22Rv1 (cell line): ENCODE measurements at regions not wholly inside any gene's neighbourhood (a gene's known extent, or its start where the extent isn't known, plus 50 kb on each side); places are given as distances from the start of the nearest gene placed in this dataset.

Experiments
- H3K27ac ChIP-seq: fragments of 450-650 bp; 2 replicates; pipeline ENCODE4 v1.5.1; 2017
- ZFX ChIP-seq: fragments of 450-650 bp; IDR thresholded peaks from 2 replicates; pipeline ENCODE4 v1.6.1; 2017; ENCODE audit warnings: antibody characterized with exemption, borderline replicate concordance
- TF ChIP-seq, protein P1 (sequence below): fragments of 450-650 bp; IDR thresholded peaks from 2 replicates; pipeline ENCODE4 v1.5.1; 2017; ENCODE audit warnings: mild to moderate bottlenecking

DNA sequence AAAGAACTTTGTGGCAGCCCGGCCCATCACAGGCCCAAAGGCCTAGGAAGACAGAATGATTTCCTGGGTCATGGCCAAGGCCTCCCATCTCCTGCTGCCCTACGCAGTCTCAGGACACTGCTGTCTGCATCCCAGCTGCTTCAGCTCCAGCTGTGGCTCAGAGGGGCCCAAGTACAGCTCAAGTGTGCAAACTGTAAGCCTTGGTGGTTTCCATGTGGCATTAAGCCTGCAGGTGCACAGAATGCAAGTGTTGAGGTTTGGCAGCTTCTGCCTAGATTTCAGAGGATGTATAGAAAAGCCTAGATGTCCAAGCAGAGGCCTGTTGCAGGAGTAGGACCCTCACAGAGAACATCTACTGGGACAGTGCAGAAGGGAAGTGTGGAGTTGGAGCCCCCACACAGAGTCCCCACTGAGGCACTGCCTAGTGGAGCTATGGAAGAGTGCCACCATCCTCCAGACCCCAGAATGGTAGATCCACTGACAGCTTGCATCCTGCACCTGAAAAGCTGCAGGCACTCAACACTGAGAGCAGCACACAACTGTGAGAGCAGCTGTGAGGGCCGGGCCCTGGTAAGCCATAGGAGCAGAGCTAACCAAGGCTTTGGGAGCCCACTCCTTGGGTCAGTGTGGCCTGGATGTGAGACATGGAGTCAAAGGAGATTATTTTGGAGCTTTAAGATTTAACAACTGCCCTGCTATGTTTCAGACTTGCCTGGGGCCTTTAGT, 208.2 kb upstream of the CMC1 start:
- no peak overlapping the region for H3K27ac ChIP-seq
- TF ChIP-seq ZFX: no peak
- TF ChIP-seq, protein P1, sequence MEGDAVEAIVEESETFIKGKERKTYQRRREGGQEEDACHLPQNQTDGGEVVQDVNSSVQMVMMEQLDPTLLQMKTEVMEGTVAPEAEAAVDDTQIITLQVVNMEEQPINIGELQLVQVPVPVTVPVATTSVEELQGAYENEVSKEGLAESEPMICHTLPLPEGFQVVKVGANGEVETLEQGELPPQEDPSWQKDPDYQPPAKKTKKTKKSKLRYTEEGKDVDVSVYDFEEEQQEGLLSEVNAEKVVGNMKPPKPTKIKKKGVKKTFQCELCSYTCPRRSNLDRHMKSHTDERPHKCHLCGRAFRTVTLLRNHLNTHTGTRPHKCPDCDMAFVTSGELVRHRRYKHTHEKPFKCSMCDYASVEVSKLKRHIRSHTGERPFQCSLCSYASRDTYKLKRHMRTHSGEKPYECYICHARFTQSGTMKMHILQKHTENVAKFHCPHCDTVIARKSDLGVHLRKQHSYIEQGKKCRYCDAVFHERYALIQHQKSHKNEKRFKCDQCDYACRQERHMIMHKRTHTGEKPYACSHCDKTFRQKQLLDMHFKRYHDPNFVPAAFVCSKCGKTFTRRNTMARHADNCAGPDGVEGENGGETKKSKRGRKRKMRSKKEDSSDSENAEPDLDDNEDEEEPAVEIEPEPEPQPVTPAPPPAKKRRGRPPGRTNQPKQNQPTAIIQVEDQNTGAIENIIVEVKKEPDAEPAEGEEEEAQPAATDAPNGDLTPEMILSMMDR: no peak

DNA sequence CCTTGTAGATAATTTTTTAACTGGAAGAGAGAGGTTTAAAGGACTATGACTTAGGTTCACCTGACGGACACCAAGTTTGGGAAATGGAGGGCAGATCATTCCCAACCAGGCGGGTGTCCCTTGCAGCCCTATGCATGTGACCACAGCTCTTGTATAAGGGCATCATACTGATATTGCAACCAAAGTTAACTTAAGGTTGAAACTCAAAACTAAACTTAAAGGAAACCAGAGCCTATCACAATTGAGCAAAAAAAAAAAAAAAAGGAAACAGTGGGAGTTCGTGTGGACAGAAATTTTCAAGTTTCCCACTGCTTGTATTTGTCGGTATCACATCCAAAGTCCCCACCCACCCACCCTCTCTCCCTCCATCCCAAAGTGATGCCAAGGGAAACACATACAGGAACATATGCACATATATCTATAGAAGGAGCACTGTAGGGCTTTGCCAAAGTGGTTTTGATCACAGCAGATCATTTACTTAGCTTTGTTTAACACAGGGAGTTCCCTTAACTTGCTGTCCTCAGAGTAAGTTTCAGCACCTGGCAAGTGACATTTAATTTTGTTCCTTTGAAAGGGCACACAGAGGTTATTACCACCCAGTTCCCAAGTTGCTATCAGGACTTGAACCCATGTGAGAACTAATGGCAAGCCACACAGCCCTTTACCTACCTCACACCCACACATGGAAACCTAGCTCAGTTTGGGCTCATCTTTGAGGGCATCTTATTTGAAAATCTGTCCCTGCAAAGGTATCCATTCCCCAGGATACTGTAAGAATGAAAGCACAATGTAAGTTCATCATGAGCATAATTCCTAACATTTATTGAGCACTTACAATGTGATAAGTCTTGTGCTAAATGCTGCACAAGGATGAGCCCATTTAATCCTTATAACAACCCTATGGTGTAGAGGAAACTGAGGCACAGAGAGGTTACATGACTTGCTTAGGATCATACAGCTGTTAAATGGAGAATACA, 204.5 kb upstream of the CMC1 start:
- H3K27ac ChIP-seq: no peak overlapping the region
- no peak for TF ChIP-seq ZFX
- TF ChIP-seq, protein P1: no peak

GRCh38 chr3:28039234-28039633, 202.2 kb upstream of the CMC1 start:
- no peak overlapping the region for H3K27ac ChIP-seq
- TF ChIP-seq ZFX: no peak
- TF ChIP-seq, protein P1: no peak

- TF ChIP-seq, protein P1: no peak
- TF ChIP-seq ZFX: no peak
- no peak overlapping the region for H3K27ac ChIP-seq
These were observed 201.6 kb upstream of the CMC1 start for GRCh38 chr3:28039829-28040228.

GRCh38 chr3:28042095-28042635, 199.3 kb upstream of the CMC1 start:
- TF ChIP-seq, protein P1: no peak
- TF ChIP-seq ZFX: no peak
- no peak overlapping the region for H3K27ac ChIP-seq

DNA sequence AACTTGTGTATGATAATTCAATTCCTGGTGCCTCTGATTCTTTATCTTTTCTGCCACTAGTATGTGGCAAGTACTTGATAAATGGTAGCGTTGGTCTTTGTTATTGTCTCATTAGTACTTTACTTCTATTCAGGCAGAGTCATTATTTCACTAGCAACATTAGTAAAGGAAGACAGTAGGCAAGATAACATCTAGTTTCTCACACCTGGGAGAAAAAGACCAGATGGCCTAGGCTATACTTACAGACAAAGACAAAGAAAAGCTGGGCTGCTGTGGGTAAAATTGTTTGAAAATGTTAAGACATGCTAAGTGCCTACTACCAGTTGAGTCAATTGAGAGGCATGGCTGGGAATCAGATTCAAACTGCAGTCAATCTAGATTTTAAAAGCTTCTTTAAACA, 198.7 kb upstream of the CMC1 start:
- TF ChIP-seq, protein P1: no peak
- H3K27ac ChIP-seq: no peak overlapping the region
